SHP77 treated with DMSO at 0.1 percent for 48 hours (cell line): ENCODE measurements at regions not wholly inside any gene's neighbourhood (a gene's known extent, or its start where the extent isn't known, plus 50 kb on each side); places are given as distances from the start of the nearest gene placed in this dataset.
"Not testable (repeated sequence)": the region's sequence is repeated elsewhere in the genome, so short reads cannot be mapped to it uniquely, and the experiment has no call there.

Source experiments
- DNase-seq: peaks from one replicate; lab custom pipeline; 2025; lab: John Stamatoyannopoulos, UW

DNA sequence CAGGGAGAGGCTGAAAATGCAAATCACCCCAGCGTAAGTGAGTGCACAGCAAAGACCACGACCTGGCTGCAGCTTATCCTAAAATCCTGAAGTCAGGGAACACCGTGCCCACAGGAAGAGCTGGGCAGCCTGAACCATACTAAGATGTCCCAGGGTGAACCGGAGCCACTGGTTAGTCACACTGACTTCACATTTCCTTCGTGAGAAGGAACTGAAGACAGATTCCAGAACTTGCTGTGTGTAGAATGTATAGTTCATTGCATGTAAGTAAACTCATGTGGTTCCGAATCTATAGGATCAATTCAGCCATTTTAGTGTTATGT, 84.6 kb upstream of the NDUFV2 start:
- DNase-seq = no peak

DNA sequence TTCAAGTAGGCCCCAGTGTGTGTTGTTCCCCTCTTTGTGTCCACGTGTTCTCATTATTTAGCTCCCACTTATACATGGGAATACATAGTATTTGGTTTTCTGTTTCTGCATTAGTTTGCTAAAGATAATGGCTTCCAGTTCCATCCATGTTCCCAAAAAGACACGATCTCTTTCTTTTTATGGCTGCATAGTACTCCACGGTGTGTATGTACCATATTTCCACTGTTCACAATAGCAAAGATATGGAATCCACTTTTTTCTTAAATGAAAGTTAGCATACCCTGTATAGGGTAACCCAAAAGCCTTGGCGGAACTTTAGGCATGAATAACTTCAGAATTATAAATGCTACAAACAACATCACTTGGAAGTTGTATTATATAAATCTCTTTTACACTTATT, 83.4 kb upstream of the NDUFV2 start:
- no peak for DNase-seq

DNA sequence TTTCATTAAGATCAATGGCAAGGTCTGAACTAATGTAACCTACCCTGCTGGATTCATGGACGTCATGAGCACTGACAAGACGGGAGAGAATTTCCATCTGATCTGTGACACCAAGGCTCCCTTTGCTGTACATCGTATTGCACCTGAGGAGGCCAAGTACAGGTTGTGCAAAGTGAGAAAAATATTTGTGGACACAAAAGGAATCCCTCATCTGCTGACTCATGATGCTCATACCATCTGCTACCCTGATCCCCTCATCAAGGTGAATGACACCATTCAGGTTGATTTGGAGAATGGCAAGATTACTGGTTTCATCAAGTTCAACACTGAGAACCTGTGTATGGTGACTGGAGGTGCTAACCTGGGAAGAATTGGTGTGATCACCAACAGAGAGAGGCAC, 82.3 kb upstream of the NDUFV2 start:
- DNase-seq = no peak

DNA sequence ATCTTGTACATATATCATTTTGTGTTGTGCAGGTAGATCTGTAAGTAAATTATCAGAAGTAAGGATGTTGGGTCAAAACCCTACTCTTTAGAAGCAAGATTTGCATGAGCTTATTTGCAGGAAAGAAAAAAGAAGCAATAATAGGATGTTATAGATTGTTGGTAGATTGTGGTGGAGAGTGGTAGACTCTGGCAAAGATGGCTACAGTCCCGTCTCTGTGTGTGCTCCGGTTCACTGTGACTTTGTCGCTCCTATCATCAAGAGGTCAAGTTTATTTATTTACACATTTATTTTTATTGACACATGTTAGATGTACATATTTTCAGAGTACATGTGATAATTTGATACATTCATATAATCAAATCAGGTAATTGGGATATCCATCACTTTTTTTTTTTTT, 81.0 kb upstream of the NDUFV2 start:
- DNase-seq = no peak

DNA sequence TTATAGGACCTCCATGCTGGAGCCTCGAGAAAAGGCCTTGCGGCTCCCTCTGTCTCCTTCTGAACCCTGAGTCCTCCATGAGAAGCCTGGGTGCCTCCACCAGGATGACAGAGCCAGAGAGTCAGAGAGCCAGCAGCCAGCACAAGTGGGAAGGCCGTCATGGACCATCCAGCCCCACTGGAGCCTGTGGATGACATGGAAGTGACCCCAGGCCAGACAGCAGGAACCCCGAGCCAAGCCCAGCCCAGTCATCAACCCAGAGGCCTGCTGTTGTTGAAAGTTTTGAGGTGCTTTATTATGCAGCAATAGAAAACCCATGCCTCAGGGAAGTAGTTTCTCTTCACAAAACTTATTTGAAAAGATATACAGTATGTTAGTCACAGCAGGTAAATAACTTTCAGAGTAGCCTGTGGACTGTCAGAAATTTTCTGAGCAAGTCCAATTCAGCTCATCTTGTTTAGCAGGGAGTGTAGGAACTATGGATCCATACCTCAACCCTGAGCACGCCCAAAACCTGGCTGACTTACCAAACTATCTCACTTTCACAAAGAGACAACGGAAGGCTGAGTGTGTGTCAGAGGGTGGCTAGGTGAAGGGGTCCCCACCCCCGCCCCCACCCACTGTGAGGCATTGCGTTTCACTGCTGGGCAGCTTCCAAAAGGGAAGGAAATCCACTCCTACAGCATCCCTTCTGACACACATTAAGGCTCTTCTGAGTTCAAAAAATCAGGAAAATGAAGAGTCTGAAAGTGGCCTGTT, 79.9 kb upstream of the NDUFV2 start:
- DNase-seq = no peak

DNA sequence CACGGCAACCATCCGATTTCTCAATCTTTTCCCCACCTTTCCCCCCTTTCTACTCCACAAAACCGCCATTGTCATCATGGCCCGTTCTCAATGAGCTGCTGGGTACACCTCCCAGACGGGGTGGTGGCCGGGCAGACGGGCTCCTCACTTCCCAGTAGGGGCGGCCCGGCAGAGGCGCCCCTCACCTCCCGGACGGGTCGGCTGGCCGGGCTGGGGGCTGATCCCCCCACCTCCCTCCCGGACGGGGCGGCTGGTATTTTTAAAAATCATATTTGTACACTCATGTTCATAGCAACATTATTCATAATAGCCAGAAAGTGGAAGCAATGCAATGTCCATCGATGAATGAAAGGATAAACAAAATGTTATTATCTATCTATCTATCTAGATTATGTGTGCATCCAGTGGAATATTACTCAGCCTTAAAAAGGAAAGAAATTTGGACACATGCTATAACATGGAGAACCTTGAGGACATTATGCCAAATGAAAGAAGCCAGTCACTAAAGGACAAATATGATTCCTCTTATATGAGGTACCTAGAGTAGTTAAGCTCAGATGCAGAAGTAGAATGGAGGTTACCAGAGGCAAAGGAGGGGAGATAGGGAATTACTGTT, 78.4 kb upstream of the NDUFV2 start:
- DNase-seq = not testable (repeated sequence)

DNA sequence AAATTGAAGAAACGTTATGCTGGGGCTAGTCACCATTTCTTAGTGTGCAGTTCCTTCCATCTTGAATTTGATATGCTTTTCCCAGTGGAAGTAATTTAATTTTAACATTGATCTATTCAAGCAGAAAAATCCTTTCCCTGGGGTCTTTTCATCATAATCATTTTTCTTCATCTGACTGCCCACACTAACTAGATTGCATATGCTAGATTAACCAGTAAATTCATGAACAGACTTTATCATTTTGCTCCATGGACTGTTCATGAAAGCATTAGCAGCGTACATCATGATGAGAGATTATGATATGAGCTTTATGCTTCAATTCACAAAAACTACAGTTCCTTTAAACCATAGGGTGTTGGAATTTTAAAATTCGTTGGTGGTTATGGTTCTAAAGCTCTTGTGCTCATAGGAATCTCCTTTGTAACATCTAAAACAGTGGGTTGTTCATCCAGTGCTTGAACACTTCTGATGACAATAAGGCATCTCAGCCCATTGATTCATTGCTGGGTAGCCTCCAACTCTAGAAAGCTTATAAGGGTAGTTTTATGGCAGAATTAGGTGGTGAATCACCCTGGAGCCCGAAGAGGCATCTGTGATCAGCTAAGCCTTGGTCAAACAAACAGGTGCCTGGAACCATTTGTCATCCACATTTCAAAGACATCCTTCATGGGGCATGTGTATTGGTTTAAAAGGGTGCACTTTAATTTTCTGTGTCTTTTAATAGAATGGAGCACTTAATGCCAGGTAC, 77.2 kb upstream of the NDUFV2 start:
- no peak for DNase-seq

DNA sequence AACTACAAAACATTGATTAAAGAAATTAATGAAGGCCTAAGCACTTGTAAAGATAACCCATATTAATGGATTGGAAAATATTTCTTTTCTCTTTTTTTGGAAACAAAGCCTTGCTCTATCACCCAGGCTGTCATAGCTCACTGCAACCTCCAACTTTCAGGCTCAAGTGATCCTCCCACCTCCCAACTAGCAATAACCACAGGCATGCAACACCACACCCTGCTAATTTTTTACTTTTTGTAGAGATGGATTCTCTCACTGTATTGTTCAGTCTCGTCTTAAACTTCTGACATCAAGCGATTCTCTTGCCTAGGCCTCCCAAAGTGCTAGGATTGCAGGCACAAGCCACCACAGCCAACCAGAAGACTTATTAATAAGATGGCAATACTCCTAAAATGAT, 73.4 kb upstream of the NDUFV2 start:
- DNase-seq = no peak

DNA sequence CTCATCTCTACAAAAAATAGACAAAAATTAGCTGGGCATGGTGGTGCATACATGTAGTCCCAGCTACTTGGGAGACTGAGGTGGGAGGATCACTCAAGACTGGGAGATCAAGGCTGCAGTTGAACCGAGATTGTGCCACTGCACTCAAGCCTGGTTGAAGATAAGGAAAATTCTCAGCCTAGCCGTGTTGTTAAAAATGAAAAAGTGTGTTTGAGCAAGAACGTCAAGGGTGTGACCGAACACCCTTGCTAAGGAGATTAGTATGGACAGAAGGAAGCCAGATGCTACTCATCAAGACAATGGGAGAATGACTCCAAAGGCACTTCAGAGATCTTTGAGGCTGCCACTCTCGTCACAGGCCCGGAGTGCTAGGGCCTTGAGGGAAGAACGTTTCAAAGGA, 70.0 kb upstream of the NDUFV2 start:
- no peak for DNase-seq

DNA sequence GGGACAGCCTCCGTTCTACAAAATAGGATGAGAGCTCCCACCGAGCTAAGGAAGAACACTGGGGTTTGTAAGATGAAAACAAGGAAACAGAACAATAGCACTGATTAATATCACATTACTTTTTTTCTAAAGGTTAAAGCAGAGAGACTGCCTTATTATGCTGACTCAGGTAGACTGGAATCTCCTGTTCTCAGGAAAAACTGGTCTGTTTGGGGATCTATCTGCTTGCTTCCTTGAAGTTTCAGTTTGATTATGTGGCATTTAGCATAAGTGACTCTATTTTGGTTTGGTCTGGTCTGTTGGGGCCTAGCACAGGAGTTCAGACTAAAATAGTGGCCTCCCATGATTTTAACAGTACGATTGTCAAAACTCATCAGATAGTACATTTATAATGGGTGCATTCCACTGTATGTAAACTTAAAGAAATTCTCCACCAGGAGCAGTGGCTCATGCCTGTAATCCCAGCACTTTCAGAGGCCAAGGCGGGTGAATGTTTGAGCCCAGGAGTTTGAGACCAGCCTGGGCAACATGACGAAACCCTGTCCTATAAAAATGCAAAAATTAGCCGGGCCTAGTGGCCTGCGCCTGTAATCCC, 64.1 kb upstream of the NDUFV2 start:
- no peak for DNase-seq

DNA sequence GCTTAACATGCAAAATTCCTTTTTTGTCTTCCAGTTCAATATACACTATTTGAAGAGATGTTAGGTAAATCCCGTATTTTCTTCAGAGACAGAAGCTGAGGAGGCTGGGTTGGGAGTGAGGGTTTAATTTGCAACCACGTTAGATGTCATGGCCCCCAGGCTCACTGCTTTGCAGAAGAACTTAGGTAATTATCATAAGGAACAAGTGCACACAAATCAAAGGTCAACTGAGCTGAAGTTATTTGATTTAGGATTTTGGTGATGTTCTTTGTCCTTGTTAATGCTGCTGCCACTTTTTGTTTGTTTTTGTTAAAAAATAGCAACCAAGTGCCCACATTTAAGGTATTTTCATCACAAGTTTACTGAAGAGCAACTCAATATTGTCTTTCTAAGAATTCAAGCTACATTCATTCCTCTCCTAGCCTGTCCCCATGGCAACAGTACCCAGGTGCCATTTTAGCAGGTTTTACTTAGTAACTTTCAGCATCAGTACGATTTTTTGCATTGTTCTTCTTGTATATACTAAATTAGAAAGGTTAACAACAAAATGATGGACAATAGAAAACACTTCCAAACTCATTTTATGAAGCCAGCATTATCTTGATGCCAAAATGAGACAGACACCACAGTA, 62.9 kb upstream of the NDUFV2 start:
- DNase-seq = no peak

DNA sequence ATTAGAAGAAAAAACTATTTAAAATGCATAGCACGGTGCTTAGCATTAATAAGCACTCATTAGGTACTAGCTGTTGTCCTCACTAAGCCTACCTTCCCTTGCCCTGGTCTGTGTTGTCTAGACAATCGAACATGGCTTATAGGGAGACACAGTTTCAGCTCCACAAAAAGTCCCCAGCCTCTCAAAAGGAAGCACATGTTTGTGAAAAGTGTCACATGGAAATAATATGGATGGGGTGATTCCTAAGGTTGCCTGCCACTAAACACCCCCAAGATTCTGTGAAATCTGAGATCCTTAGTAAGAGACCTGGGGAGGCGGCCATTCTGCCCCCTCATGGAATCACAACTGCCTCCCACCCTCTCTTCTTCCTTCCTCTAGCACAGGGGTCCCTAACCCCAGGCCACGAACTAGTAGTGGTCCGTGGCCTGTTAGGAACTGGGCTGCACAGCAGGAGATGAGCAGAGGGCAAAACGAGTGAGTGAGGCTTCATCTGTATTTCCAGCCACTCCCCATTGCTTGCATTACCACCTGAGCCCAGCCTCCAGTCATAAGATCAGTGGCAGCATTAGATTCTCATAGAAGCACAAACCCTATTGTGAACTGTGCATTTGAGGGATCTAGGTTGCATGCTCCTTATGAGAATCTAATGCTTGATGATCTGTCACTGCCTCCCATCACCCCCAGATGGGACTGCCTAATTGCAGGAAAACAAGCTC, 59.6 kb upstream of the NDUFV2 start:
- DNase-seq = no peak

DNA sequence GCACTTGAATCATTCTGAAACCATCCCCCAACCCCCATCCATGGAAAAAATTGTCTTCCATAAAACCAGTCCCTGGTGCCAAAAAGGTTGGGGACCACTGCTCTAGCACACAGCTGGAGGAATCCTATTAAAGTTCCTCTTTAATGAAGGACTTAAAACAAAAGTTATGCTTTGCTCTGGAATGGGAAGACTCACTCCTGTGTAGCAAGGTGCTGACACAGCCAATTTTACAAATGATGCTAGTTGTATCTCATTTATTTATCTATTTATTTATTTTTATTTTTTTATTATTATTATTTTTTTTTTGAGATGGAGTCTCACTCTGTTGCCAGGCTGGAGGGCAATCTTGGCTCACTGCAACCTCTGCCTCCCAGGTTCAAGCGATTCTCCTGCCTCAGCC, 58.9 kb upstream of the NDUFV2 start:
- no peak for DNase-seq

DNA sequence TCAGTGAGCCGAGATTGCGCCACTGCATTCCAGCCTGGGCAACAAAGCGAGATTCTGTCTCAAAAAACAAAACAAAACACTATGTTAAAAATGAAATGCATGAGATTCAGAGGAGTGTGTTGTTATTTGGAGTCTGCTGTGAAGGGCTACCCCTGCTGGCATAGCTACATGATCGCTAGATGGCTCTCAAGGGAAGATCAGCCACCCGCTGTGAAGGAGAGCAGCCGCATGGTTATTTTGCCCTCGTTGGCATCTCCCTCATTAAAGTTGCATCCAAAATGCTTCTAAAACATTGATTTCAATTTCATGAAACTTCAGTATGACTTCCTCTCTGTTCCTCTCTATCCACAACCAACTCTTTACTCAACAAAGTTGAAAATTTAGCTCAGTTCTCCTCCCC, 54.8 kb upstream of the NDUFV2 start:
- no peak for DNase-seq

DNA sequence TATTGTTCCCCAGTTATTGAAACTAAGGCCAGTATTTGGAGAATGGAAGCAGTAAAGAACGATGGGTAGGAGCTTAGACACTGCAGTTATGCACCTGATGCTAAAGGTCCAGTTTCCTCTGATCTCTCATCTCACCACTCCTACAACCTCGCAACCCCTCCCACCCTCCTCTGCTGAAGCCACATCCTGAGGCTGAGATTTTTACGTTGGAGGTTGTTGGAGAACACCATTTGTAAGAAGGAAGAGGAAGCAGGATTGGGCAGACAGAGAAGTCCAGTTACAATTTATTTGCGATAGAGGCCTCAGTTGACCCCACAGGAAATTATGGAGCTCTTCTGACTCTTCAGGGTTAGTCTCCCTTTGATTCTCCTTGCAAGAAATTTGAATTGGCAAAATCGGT, 54.3 kb upstream of the NDUFV2 start:
- DNase-seq = no peak

DNA sequence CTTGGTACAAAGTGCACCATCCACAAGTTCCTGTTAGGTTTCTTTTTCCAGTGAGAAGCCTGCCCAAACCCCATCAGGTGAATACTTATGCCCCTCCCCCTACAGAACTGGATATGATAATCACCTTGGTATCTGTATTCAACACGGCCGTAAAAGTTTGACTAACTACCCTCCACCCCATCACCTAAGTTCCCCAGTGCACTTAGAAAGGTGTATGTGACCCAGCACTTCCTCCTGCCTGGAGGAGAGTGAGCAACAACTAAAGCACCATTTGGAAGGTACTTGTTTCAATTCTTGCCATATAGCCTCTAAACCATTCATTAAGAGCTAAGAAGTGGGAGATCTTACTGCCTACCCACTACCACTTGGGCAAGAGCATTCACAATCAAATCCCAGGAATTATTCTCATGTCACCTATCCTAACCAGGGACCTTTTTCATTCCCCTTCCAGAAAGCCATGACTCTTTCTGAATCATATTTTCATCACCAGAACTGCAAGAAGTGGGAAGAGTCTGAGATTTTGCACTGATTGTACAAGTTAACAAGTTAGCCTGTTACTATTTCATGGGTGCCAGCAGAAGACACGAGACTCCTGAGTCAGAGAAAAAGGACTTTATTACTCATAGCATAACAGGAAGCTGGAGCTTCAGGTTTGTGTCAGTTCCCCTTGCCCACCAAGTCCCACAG, 53.5 kb upstream of the NDUFV2 start:
- DNase-seq = no peak

DNA sequence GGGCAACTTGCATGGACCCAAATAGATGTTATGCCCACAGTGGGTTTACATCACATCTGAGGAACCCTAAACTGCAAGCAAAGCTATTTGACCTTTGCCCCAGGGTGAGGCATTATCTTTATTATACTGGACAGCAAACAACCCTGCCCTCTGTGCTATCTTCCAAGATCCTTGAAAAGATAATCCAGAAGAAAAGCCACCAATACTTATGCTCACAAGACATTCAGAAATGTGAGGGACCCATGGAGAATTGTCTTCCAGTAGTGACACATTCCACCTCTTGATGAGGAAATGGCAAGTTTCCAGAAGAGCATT, 53.0 kb upstream of the NDUFV2 start:
- no peak for DNase-seq

DNA sequence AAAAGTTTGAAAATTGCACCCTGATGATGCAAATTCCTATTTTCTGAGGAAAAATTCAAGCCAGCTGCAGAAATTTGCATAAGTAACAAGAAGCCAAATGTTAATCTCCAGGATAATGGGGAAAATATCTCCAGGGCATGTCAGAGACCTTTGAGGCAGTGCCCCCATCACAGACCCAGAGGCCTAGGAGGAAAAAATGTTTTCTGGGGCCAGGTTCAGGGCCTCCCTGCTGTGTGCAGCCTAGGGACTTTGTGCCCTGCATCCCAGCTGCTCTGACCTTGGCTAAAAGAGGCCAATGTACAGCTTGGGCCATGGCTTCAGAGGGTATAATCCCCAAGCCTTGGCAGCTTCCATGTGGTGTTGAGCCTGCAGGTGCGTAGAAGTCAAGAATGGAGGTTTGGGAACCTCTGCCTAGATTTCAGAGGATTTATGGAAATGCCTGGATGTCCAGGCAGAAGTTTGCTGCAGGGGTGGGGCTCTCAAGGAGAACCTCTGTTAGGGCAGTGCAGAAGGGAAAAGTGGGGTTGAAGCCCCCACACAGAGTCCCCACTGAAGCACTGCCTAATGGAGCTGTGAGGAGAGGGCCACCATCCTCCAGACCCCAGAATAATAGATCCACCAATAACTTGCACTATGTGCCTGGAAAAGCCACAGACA, 51.7 kb upstream of the NDUFV2 start:
- DNase-seq = not testable (repeated sequence)
